Progenitor cell of endocrine pancreas (in vitro differentiated cells): ENCODE measurements at regions not wholly inside any gene's neighbourhood (a gene's known extent, or its start where the extent isn't known, plus 50 kb on each side); places are given as distances from the start of the nearest gene placed in this dataset.

Experiments
- DNase-seq: peaks from one replicate; pipeline ENCODE4 v3.0.0; 2021; ENCODE audit warnings: low spot score; ENCODE audit not compliant: unreplicated experiment
- H3K27ac Mint-ChIP-seq: 2 replicates; pipeline ENCODE4 v1.8.0; 2021; ENCODE audit warnings: mild to moderate bottlenecking, moderate library complexity, mixed read lengths
- H3K27me3 Mint-ChIP-seq: 2 replicates; pipeline ENCODE4 v1.8.0; 2021; ENCODE audit warnings: mixed read lengths
- H3K36me3 Mint-ChIP-seq: 2 replicates; pipeline ENCODE4 v1.8.0; 2022; ENCODE audit warnings: mixed read lengths; ENCODE audit not compliant: insufficient read depth
- H3K4me1 Mint-ChIP-seq: 2 replicates; pipeline ENCODE4 v1.8.0; 2021; ENCODE audit warnings: low read depth, mixed read lengths
- H3K4me3 Mint-ChIP-seq: 2 replicates; pipeline ENCODE4 v1.8.0; 2021; ENCODE audit warnings: low read depth, mild to moderate bottlenecking, moderate library complexity, mixed read lengths
- H3K9me3 Mint-ChIP-seq: 2 replicates; pipeline ENCODE4 v1.8.0; 2021; ENCODE audit warnings: low read depth, mixed read lengths
- CTCF ChIP-seq: fragments of 200-600 bp; sonication (generic); IDR thresholded peaks from one replicate; pipeline ENCODE4 v1.5.0; 2021; ENCODE audit warnings: antibody characterized with exemption, mild to moderate bottlenecking; ENCODE audit not compliant: unreplicated experiment

GRCh38 chr2:57543211-57543610 is 503.4 kb upstream of the VRK2 start:
- Mint-ChIP-seq H3K4me1 (peaks cover 1% of the 10 kb centered on the region), H3K4me3 (no peak overlapping the region), H3K27me3 (no peaks in the 10 kb centered on the region), H3K36me3 (no peaks in the 10 kb centered on the region), H3K27ac (no peak overlapping the region), H3K9me3 (no peaks in the 10 kb centered on the region)
- TF ChIP-seq CTCF = no peak
- DNase-seq = no peak

GRCh38 chr2:57544624-57545023 is 502.0 kb upstream of the VRK2 start:
- no peak for DNase-seq
- H3K9me3 Mint-ChIP-seq = no peaks in the 10 kb centered on the region
- no peak overlapping the region for H3K4me3 Mint-ChIP-seq
- no peak for TF ChIP-seq CTCF
- H3K36me3 Mint-ChIP-seq = no peaks in the 10 kb centered on the region
- H3K4me1 Mint-ChIP-seq = peaks cover 1% of the 10 kb centered on the region
- no peaks in the 10 kb centered on the region for H3K27me3 Mint-ChIP-seq
- H3K27ac Mint-ChIP-seq = no peak overlapping the region

- Mint-ChIP-seq H3K27ac (no peak overlapping the region), H3K36me3 (peaks cover 2% of the 10 kb centered on the region), H3K4me3 (no peak overlapping the region), H3K27me3 (no peaks in the 10 kb centered on the region), H3K9me3 (peaks cover 9% of the 10 kb centered on the region), H3K4me1 (peaks cover 1% of the 10 kb centered on the region)
- no peak for TF ChIP-seq CTCF
- DNase-seq = no peak
Measured at GRCh38 chr2:57546478-57546877, 500.1 kb upstream of the VRK2 start.

- peak; percentile 51 for TF ChIP-seq CTCF
- no peak for DNase-seq
- no peak overlapping the region for H3K4me3 Mint-ChIP-seq
- H3K4me1 Mint-ChIP-seq = peaks cover 6% of the 10 kb centered on the region
- H3K36me3 Mint-ChIP-seq = peaks cover 2% of the 10 kb centered on the region
- H3K9me3 Mint-ChIP-seq = peaks cover 11% of the 10 kb centered on the region
- no peak overlapping the region for H3K27ac Mint-ChIP-seq
- H3K27me3 Mint-ChIP-seq = no peaks in the 10 kb centered on the region
Measured at GRCh38 chr2:57549642-57550102, 496.9 kb upstream of the VRK2 start.

GRCh38 chr2:57550912-57551311 is 495.7 kb upstream of the VRK2 start:
- Mint-ChIP-seq H3K27me3 (no peaks in the 10 kb centered on the region), H3K4me3 (no peak overlapping the region), H3K27ac (no peak overlapping the region), H3K4me1 (peaks cover 9% of the 10 kb centered on the region), H3K36me3 (peaks cover 2% of the 10 kb centered on the region), H3K9me3 (peaks cover 14% of the 10 kb centered on the region)
- DNase-seq = no peak
- TF ChIP-seq CTCF = no peak
